H1 (cell line): ENCODE measurements at regions not wholly inside any gene's neighbourhood (a gene's known extent, or its start where the extent isn't known, plus 50 kb on each side); places are given as distances from the start of the nearest gene placed in this dataset.

ENCODE experiments used
- CBX8 ChIP-seq: fragments of 300-800, 300-1000 bp; sonication (generic); IDR thresholded peaks from 2 replicates; pipeline ENCODE4 v1.7.1; 2016; ENCODE audit warnings: low read depth, low read length, borderline replicate concordance
- CHD1 ChIP-seq: IDR thresholded peaks from 2 replicates; pipeline ENCODE4 v1.6.1; 2012; ENCODE audit warnings: low read depth, low read length, improper control_type of control experiment
- CTCF ChIP-seq, 3 experiments: IDR thresholded peaks; 1 replicate in 2 of 3; 2 replicates in 1 of 3; pipeline versions ENCODE4 v1.5.1 to v1.6.1; 2011; ENCODE audit warnings: low read length in 3 of 3, mild to moderate bottlenecking in 3 of 3, inconsistent platforms in 2 of 3, low read depth in 1 of 3, moderate library complexity in 1 of 3; ENCODE audit not compliant: insufficient read depth in 1 of 3; ENCODE audit errors: control extremely low read depth in 1 of 3
- EGR1 ChIP-seq: IDR thresholded peaks from 2 replicates; pipeline ENCODE4 v1.6.1; 2011; ENCODE audit warnings: low read depth, low read length, borderline replicate concordance
- EP300 ChIP-seq, 2 experiments: IDR thresholded peaks; 1 replicate in 1 of 2; 2 replicates in 1 of 2; pipeline ENCODE4 v1.6.1; 2011 to 2012; ENCODE audit warnings: low read depth in 2 of 2, low read length in 2 of 2, mild to moderate bottlenecking in 2 of 2, borderline replicate concordance in 1 of 2, inconsistent platforms in 1 of 2, moderate library complexity in 1 of 2
- FOSL1 ChIP-seq: IDR thresholded peaks from 2 replicates; pipeline ENCODE4 v1.6.1; 2011; ENCODE audit warnings: mild to moderate bottlenecking, low read depth, low read length, moderate library complexity; ENCODE audit not compliant: insufficient read depth
- GTF2F1 ChIP-seq: IDR thresholded peaks from 2 replicates; pipeline ENCODE4 v1.6.1; 2012; ENCODE audit warnings: low read depth, low read length, improper control_type of control experiment, borderline replicate concordance
- JUN ChIP-seq: IDR thresholded peaks from 2 replicates; pipeline ENCODE4 v1.6.1; 2011; ENCODE audit warnings: low read depth, mild to moderate bottlenecking, improper control_type of control experiment, low read length
- POLR2A ChIP-seq, 2 experiments: IDR thresholded peaks; 1 replicate in 1 of 2; 2 replicates in 1 of 2; pipeline ENCODE4 v1.6.1; 2011; ENCODE audit warnings: low read depth in 2 of 2, low read length in 2 of 2, mild to moderate bottlenecking in 2 of 2; ENCODE audit errors: control extremely low read depth in 1 of 2
- POLR2AphosphoS5 ChIP-seq: IDR thresholded peaks from 2 replicates; pipeline ENCODE4 v1.6.1; 2011; ENCODE audit warnings: low read depth, low read length
- SRF ChIP-seq: IDR thresholded peaks from 2 replicates; pipeline ENCODE4 v1.6.1; 2011; ENCODE audit warnings: mild to moderate bottlenecking, low read depth, low read length, moderate library complexity
- TAF1 ChIP-seq: IDR thresholded peaks from 2 replicates; pipeline ENCODE4 v1.6.1; 2011; ENCODE audit warnings: mild to moderate bottlenecking, low read depth, low read length
- YY1 ChIP-seq: IDR thresholded peaks from 2 replicates; pipeline ENCODE4 v1.6.1; 2011; ENCODE audit warnings: low read depth, mild to moderate bottlenecking, low read length

- TF ChIP-seq JUN (no peak), EP300 (IDR thresholded peaks at IDR 0.05; ENCODE audit: borderline replicate concordance in 1 of 2, low read depth in 2 of 2, low read length in 2 of 2) (no peak), CTCF (IDR thresholded peaks at IDR 0.05; ENCODE audit: control extremely low read depth in 1 of 3, insufficient read depth in 1 of 3, low read depth in 1 of 3, low read length in 3 of 3) (no peak), SRF (no peak), POLR2A (IDR thresholded peaks at IDR 0.05; ENCODE audit: control extremely low read depth in 1 of 2, low read depth in 2 of 2, low read length in 2 of 2) (no peak), CHD1 (no peak), TAF1 (no peak), CBX8 (no peak), POLR2AphosphoS5 (no peak), EGR1 (no peak), GTF2F1 (no peak), YY1 (no peak), FOSL1 (no peak)
Measured at GRCh38 chr5:166725593-166725992, 1565.9 kb upstream of the WWC1 start.
